Liver (tissue), 8 donors: ENCODE measurements at regions not wholly inside any gene's neighbourhood (a gene's known extent, or its start where the extent isn't known, plus 50 kb on each side); places are given as distances from the start of the nearest gene placed in this dataset.
"Not testable (repeated sequence)": the region's sequence is repeated elsewhere in the genome, so short reads cannot be mapped to it uniquely, and the experiment has no call there.

Source experiments
- DNase-seq: peaks from one replicate; pipeline ENCODE4 v3.0.0-alpha.2; 2017; ENCODE audit warnings: low spot score
- H3K27ac ChIP-seq, 2 donors: one replicate each; pipeline ENCODE4 v1.7.0; 2013; ENCODE audit warnings: inconsistent platforms in 2 of 2, low read length in 2 of 2, control low read depth in 1 of 2, low read depth in 1 of 2, mild to moderate bottlenecking in 1 of 2
- H3K27me3 ChIP-seq, 4 donors: one replicate each; pipeline versions ENCODE4 v1.6.1 to v1.7.0; 2013; ENCODE audit warnings: low read length in 3 of 4, inconsistent platforms in 1 of 4, mild to moderate bottlenecking in 1 of 4, moderate library complexity in 1 of 4; ENCODE audit not compliant: control insufficient read depth in 4 of 4, insufficient read depth in 4 of 4
- H3K36me3 ChIP-seq, 4 donors: one replicate each; pipeline versions ENCODE4 v1.6.1 to v1.7.0; 2013; ENCODE audit warnings: low read length in 3 of 4, mild to moderate bottlenecking in 3 of 4, low read depth in 1 of 4, moderate library complexity in 1 of 4; ENCODE audit not compliant: control insufficient read depth in 4 of 4, insufficient read depth in 3 of 4
- H3K4me1 ChIP-seq, 4 donors: one replicate each; pipeline versions ENCODE4 v1.6.1 to v1.7.0; 2013; ENCODE audit warnings: low read length in 3 of 4, mild to moderate bottlenecking in 3 of 4, moderate library complexity in 1 of 4; ENCODE audit not compliant: control insufficient read depth in 4 of 4, insufficient read depth in 4 of 4
- H3K4me3 ChIP-seq, 3 donors: one replicate each; pipeline versions ENCODE4 v1.6.1 to v1.7.0; 2013; ENCODE audit warnings: low read length in 3 of 3, control low read depth in 1 of 3, low read depth in 1 of 3, mild to moderate bottlenecking in 1 of 3
- H3K9ac ChIP-seq, 2 donors: one replicate each; pipeline ENCODE4 v1.7.0; 2013; ENCODE audit warnings: low read length in 2 of 2, mild to moderate bottlenecking in 2 of 2, moderate library complexity in 2 of 2, control low read depth in 1 of 2, low read depth in 1 of 2
- H3K9me3 ChIP-seq, 4 donors: one replicate each; pipeline versions ENCODE4 v1.6.1 to v1.7.0; 2013; ENCODE audit warnings: low read length in 3 of 4; ENCODE audit not compliant: control insufficient read depth in 4 of 4
- ATF3 ChIP-seq: IDR thresholded peaks from 2 replicates; pipeline ENCODE4 v1.6.1; 2016; ENCODE audit warnings: antibody characterized with exemption
- CTCF ChIP-seq: fragments of 150-350 bp; IDR thresholded peaks from 2 replicates; pipeline ENCODE4 v1.5.1; 2017; ENCODE audit warnings: improper control_type of control experiment, low read depth, low read length; ENCODE audit not compliant: missing input control
- FOXA2 ChIP-seq: IDR thresholded peaks from 2 replicates; pipeline ENCODE4 v1.6.1; 2016; ENCODE audit warnings: antibody characterized with exemption
- HNF4A ChIP-seq, 2 donors: conservative IDR thresholded peaks; 2 replicates each; pipeline ENCODE4 v1.6.1; 2016; ENCODE audit warnings: antibody characterized with exemption in 2 of 2, mild to moderate bottlenecking in 2 of 2
- JUND ChIP-seq, 2 donors: IDR thresholded peaks; 2 replicates each; pipeline ENCODE4 v1.6.1; 2016; ENCODE audit warnings: antibody characterized with exemption in 2 of 2
- NR2F2 ChIP-seq: IDR thresholded peaks from 2 replicates; pipeline ENCODE4 v1.6.1; 2016; ENCODE audit warnings: antibody characterized with exemption
- WGBS: extraction: QIAGEN DNeasy Blood & Tissue Kit; methylation state at CpG from one replicate; pipeline ENCODE4 v1.1.7; 2013; 5-methylcytosine and 5-hydroxymethylcytosine counted together
- donor health status: healthy.
- donor health status: healthy.
- donor health status: healthy.
- donor health status: healthy.
- donor health status: healthy.

GRCh38 chr4:10388146-10388545 lies 69.1 kb downstream of the ZNF518B start:
- WGBS, result 66% methylated on average over 3 of the region's 3 CpGs
- not testable (repeated sequence) for H3K27me3 ChIP-seq, H3K9me3 ChIP-seq

GRCh38 chr4:10385994-10386394 lies 71.2 kb downstream of the ZNF518B start:
- 90% methylated on average over 3 of the region's 3 CpGs for WGBS
- H3K36me3 ChIP-seq, result no peaks in the 10 kb centered on the region

More at GRCh38 chr4:10388146-10388545, 69.1 kb downstream of the ZNF518B start:
- H3K36me3 ChIP-seq, DNase-seq, H3K4me1 ChIP-seq, H3K9ac ChIP-seq, H3K27ac ChIP-seq, H3K4me3 ChIP-seq: not testable (repeated sequence)

GRCh38 chr4:10384974-10385373 lies 72.3 kb downstream of the ZNF518B start:
- DNase-seq, result no peak
- H3K27ac ChIP-seq, result no peak overlapping the region
- H3K27me3 ChIP-seq, result no peaks in the 10 kb centered on the region
- WGBS, result 77% methylated on average over 1 of the region's 1 CpG
- H3K36me3 ChIP-seq, result no peaks in the 10 kb centered on the region
- no peak overlapping the region for H3K4me3 ChIP-seq
- H3K9ac ChIP-seq, result no peak overlapping the region
- no peaks in the 10 kb centered on the region for H3K4me1 ChIP-seq
- H3K9me3 ChIP-seq, result no peaks in the 10 kb centered on the region
- TF ChIP-seq HNF4A (conservative IDR thresholded peaks at IDR 0.05), result no peak

More at GRCh38 chr4:10385994-10386394, 71.2 kb downstream of the ZNF518B start:
- Histone ChIP-seq H3K27ac (no peak overlapping the region), H3K9me3 (no peaks in the 10 kb centered on the region), H3K4me3 (no peak overlapping the region), H3K4me1 (no peaks in the 10 kb centered on the region), H3K9ac (no peak overlapping the region), H3K27me3 (no peaks in the 10 kb centered on the region)
- TF ChIP-seq FOXA2 (no peak), ATF3 (no peak), JUND (IDR thresholded peaks at IDR 0.05) (no peak)
- DNase-seq, result no peak

GRCh38 chr4:10383417-10383816 lies 73.8 kb downstream of the ZNF518B start:
- TF ChIP-seq ATF3, result no peak
- TF ChIP-seq CTCF, result no peak
- TF ChIP-seq NR2F2, result no peak
- no peaks in the 10 kb centered on the region for H3K27me3 ChIP-seq
- no peak for DNase-seq
- no peaks in the 10 kb centered on the region for H3K4me1 ChIP-seq
- 68% methylated on average over 3 of the region's 3 CpGs for WGBS
- H3K9ac ChIP-seq, result no peak overlapping the region
- no peak overlapping the region for H3K27ac ChIP-seq
- H3K36me3 ChIP-seq, result no peaks in the 10 kb centered on the region
- H3K4me3 ChIP-seq, result no peak overlapping the region
- H3K9me3 ChIP-seq, result no peaks in the 10 kb centered on the region

- not testable (repeated sequence) for H3K9ac ChIP-seq, H3K9me3 ChIP-seq, DNase-seq, H3K4me1 ChIP-seq, H3K36me3 ChIP-seq, H3K27me3 ChIP-seq, H3K27ac ChIP-seq, H3K4me3 ChIP-seq
- 96% methylated on average over 1 of the region's 1 CpG for WGBS
These were observed 75.1 kb downstream of the ZNF518B start for GRCh38 chr4:10382171-10382570.
